ENCODE measurements at regions not wholly inside any gene's neighbourhood (a gene's known extent, or its start where the extent isn't known, plus 50 kb on each side); places are given as distances from the start of the nearest gene placed in this dataset.

DNA sequence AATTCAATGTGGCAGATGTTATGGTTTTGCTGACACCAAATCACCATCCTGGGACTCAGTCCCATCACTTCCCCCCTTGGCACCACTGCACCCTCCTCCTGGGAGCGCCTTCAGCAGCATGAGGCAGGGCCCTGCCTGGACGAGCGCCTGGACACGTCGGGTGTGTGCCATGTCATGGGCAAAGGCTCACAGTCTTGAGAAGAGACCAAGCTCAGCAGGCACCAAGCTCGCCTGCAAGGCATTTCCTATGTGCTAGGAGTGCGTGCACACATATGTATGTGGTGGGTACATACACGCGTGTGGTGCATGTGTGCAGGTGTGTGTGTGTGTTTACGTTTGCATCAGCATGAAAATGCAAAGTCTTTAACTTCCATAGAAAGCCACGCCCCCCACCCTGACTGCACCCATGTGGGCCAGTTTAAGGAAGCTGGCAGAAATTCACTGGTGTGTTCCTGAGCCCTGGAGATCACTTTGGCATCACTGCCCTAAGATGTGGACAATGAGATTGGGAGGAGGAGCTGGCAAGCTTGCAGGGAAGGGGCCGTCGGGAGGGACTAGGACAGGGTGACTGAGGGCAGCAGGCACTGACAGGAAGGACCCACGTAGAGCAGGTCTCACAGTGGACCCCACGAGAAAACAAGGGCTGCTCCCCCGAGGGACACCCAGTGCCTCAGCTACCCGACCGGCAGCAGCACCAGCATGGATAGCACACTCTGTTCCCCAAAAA, 169.9 kb upstream of the PPP2R2D start:
- H3K9me3 ChIP-seq (ENCODE audit: control insufficient read depth, insufficient read depth, low read length) = no peaks in the 10 kb centered on the region
- no peak overlapping the region for H3K4me2 ChIP-seq (ENCODE audit: low read length)
- H3K36me3 ChIP-seq (ENCODE audit: control insufficient read depth, low read length) = no peaks in the 10 kb centered on the region
- H3K9me2 ChIP-seq (replicated peaks; ENCODE audit: control insufficient read depth, low read length) = no peaks in the 10 kb centered on the region
- H3K27me3 ChIP-seq (ENCODE audit: control insufficient read depth, low read length) = no peaks in the 10 kb centered on the region
- H3F3A ChIP-seq (ENCODE audit: control insufficient read depth, insufficient read depth) = no peaks in the 10 kb centered on the region
- H3K79me2 ChIP-seq (ENCODE audit: control insufficient read depth, low read length) = no peaks in the 10 kb centered on the region
- H4K20me1 ChIP-seq (ENCODE audit: control insufficient read depth, insufficient read depth, low read depth, low read length) = no peaks in the 10 kb centered on the region
- no peak overlapping the region for H3K4me3 ChIP-seq (ENCODE audit: low read length)
- H3K27ac ChIP-seq (ENCODE audit: low read depth, low read length) = no peak overlapping the region
- TF ChIP-seq, protein P1, sequence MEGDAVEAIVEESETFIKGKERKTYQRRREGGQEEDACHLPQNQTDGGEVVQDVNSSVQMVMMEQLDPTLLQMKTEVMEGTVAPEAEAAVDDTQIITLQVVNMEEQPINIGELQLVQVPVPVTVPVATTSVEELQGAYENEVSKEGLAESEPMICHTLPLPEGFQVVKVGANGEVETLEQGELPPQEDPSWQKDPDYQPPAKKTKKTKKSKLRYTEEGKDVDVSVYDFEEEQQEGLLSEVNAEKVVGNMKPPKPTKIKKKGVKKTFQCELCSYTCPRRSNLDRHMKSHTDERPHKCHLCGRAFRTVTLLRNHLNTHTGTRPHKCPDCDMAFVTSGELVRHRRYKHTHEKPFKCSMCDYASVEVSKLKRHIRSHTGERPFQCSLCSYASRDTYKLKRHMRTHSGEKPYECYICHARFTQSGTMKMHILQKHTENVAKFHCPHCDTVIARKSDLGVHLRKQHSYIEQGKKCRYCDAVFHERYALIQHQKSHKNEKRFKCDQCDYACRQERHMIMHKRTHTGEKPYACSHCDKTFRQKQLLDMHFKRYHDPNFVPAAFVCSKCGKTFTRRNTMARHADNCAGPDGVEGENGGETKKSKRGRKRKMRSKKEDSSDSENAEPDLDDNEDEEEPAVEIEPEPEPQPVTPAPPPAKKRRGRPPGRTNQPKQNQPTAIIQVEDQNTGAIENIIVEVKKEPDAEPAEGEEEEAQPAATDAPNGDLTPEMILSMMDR (IDR thresholded peaks at IDR 0.05; ENCODE audit: low read depth, low read length, poor library complexity, severe bottlenecking) = no peak
- no peak for TF ChIP-seq EZH2phosphoT487 (IDR thresholded peaks at IDR 0.05; ENCODE audit: borderline replicate concordance, low read length)
- no peaks in the 10 kb centered on the region for H3K4me1 ChIP-seq (ENCODE audit: control insufficient read depth, low read length)

DNA sequence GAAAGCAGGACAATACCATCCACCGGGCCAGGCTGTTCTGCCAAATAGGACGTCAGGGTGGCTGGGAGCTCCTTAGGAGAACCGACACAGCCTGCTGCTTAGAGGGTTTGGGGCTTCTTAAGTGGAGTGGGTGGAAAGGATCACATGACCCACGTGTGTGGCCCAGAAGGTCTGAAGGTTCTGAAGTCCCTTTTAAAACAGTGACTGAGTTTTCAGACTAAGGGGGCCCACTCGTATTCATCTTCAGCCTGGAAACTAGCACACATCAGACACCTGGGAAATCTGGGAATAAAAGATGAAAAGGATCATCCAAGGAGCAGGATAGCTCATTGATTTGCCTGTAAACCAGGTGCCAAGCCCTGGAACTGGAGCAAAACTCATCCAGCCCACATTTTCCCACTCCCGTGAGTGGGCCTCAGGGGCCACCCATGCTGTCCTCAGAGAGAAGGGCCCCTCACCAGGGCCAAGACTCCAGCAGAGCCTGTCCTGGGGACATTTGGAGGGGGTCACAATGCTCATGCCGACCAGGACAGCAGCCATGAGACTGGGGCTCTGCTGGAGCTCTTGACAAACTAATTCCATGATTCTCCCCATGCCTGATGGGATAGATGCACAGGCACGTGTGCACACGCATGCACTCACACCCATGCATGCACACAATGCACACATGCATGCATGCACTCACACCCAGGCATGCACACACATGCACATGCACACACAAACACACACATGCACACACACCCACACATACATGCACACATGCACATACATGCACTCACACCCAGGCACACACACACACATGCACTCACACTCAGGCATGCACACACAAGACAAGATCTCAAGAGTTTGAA, 168.8 kb upstream of the PPP2R2D start:
- Histone ChIP-seq H4K20me1 (ENCODE audit: control insufficient read depth, insufficient read depth, low read depth, low read length) (no peaks in the 10 kb centered on the region), H3K9me3 (ENCODE audit: control insufficient read depth, insufficient read depth, low read length) (no peaks in the 10 kb centered on the region), H3K27ac (ENCODE audit: low read depth, low read length) (no peak overlapping the region), H3K4me2 (ENCODE audit: low read length) (no peak overlapping the region), H3K79me2 (ENCODE audit: control insufficient read depth, low read length) (no peaks in the 10 kb centered on the region), H3K4me3 (ENCODE audit: low read length) (no peak overlapping the region), H3K9me2 (replicated peaks; ENCODE audit: control insufficient read depth, low read length) (no peaks in the 10 kb centered on the region), H3K27me3 (ENCODE audit: control insufficient read depth, low read length) (no peaks in the 10 kb centered on the region), H3F3A (ENCODE audit: control insufficient read depth, insufficient read depth) (no peaks in the 10 kb centered on the region), H3K4me1 (ENCODE audit: control insufficient read depth, low read length) (no peaks in the 10 kb centered on the region), H3K36me3 (ENCODE audit: control insufficient read depth, low read length) (no peaks in the 10 kb centered on the region)
- TF ChIP-seq EZH2phosphoT487 (IDR thresholded peaks at IDR 0.05; ENCODE audit: borderline replicate concordance, low read length) = no peak
- TF ChIP-seq, protein P1 (IDR thresholded peaks at IDR 0.05; ENCODE audit: low read depth, low read length, poor library complexity, severe bottlenecking) = no peak

DNA sequence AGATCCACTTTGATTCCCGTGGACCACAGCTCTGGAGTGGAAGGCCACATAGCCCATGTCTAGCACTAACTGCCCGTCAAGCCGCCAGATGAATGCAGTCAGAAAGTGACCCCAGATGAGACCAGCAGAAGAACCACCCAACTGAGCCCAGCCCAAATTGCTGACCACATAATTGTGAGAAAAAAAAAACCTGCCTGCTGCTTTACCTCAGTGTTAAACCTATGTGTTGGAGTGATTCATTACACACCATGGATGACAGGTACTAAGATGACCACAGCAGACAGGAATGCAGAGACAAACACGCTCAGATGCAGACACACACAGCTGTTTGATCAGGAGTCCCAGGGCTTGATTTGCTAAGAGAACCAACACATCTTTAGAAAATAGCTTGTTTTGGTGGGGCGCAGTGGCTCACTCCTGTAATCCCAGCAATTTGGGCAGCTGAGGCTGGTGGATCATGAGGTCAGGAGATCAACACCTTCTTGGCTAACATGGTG, 168.1 kb upstream of the PPP2R2D start:
- no peaks in the 10 kb centered on the region for H3K9me2 ChIP-seq (replicated peaks; ENCODE audit: control insufficient read depth, low read length)
- no peaks in the 10 kb centered on the region for H3F3A ChIP-seq (ENCODE audit: control insufficient read depth, insufficient read depth)
- no peaks in the 10 kb centered on the region for H3K4me1 ChIP-seq (ENCODE audit: control insufficient read depth, low read length)
- H3K79me2 ChIP-seq (ENCODE audit: control insufficient read depth, low read length) = no peaks in the 10 kb centered on the region
- no peaks in the 10 kb centered on the region for H3K9me3 ChIP-seq (ENCODE audit: control insufficient read depth, insufficient read depth, low read length)
- H3K36me3 ChIP-seq (ENCODE audit: control insufficient read depth, low read length) = no peaks in the 10 kb centered on the region
- H4K20me1 ChIP-seq (ENCODE audit: control insufficient read depth, insufficient read depth, low read depth, low read length) = no peaks in the 10 kb centered on the region
- H3K4me2 ChIP-seq (ENCODE audit: low read length) = no peak overlapping the region
- TF ChIP-seq EZH2phosphoT487 (IDR thresholded peaks at IDR 0.05; ENCODE audit: borderline replicate concordance, low read length) = no peak
- TF ChIP-seq, protein P1 (IDR thresholded peaks at IDR 0.05; ENCODE audit: low read depth, low read length, poor library complexity, severe bottlenecking) = no peak
- H3K27me3 ChIP-seq (ENCODE audit: control insufficient read depth, low read length) = no peaks in the 10 kb centered on the region
- H3K27ac ChIP-seq (ENCODE audit: low read depth, low read length) = no peak overlapping the region
- H3K4me3 ChIP-seq (ENCODE audit: low read length) = no peak overlapping the region

All from DOHH2 (cell line).